Suppressor macrophage (primary cell): ENCODE measurements at regions not wholly inside any gene's neighbourhood (a gene's known extent, or its start where the extent isn't known, plus 50 kb on each side); places are given as distances from the start of the nearest gene placed in this dataset.

Source experiments
- DNase-seq, 4 experiments: peaks; one replicate each; pipeline ENCODE4 v3.0.0-alpha.2; 2020 to 2022

DNA sequence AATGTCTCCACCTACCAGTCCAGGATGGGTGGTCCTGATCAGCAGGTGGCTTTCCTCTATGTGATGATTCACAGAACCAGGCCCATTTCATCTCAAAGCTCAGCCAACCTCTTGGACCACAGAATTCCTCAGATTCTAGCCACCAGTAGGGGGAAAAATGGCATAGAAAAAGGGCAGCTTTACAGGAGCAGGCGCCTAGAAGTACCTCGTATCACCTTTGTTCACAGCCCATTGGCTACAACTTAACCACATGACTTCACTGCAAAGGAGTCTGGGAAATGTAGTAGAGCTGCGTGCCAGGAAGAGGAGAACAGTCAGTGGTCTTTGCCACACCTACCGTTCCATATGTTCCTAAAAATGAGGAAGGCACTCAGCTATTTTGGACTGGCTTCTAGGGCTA lies 62.8 kb upstream of the DTNA start:
- DNase-seq = no peak

DNA sequence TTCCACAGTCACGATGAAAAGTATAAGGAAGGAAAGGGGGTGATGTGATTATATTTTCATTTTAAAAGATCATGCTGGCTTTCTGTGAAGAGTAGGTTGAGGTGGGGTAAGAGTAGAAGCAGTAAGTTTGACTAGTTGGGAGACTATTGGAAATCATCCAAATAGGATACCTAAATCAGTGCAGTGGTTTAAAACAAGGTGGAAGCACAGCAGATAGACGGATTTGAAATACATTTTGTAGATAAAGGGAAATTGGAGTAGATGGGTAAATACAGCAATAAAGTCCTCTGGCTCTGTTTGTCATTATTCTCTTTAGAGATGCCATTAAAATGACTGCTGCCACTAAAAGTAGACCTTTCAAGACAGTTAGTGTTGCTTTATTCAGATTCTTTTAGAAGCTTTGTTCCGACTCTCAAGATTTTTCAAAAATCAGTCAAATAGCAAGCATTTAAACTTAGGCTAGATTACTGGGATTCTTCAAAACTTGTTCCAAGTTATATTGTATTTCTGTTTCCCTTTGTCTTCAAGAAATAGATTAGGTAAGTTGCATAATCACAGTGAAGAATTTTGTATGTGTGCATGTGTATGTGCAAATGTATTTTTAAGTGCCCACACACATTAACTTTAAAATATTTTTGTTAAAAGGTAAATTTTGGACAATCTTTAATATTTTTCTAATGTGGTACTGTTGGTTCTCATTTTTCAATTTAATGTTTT lies 61.7 kb upstream of the DTNA start:
- DNase-seq = no peak

DNA sequence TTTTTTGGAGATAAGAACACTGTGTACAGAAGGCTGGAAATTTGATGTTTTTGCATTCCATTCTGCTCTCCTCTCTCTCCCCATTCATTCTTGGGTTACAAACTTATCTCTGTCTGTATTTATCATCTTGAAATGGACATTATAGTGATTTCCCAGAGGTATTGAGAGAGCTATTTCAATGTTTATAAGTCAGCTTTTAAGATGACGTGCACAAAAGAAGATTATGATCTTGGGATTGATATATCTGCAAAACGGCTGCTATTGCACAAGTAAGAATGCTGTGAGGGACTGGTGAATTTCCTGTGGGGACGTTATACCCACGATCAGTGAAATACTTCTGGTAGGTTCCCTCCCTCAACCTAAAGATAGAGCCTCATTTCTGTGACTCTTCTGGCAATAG lies 61.0 kb upstream of the DTNA start:
- no peak for DNase-seq

DNA sequence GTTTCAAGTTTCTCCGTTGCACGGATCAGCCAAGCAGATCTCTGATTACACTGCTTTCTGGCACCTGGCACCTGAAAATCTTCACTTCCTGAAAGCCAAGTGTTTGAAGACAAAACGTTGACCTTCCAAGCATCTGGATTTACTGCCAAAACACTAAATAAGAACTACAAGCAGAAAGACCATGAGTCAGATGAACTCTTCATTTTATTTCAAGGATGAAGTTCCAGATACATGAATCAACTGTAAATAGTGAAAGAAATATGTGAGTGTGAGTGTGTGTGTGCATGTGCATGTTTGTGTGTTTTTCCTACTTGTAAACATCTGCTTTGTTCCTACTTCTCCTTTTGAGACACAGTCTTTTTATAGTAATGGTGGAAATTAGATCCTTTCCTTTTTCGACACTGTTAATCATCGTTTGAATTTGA lies 60.0 kb upstream of the DTNA start:
- DNase-seq = peak in 3 of 4 experiments; percentile 7 to 43 (median 32)

DNA sequence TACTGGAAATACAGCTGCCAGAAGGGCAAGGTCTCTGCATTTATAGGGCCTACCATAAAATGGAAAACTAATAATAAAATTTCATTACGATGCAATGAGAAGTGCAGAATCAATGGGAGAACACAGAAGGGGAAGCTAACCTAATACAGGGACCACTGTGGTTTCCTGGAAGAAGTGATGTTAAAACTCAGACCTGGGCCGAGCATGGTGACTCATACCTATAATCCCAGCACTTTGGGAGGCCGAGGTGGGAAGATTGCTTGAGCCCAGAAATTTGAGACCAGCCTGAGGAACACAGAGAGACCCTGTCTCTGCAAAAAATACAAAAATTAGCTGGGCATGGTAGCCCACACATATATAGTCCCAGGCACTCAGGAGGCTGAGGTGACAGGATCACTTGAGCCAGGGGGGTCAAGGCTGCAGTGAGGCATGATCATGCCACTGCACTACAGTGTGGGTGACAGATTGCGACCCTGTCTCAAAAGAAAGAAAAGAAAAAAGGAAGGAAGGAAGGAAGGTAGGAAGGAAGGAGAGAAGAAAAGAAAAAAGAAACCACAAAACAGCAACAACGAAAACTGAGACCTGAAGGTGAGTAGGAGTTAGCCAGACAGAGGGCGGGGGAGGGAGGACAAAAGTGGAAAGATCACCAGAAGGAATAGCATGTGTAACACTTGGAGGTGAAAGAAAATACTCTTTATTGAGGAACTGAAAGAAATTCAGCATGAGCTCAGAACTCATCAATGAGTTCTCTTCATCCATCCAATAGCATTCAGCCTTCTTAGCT lies 58.3 kb upstream of the DTNA start:
- no peak for DNase-seq

DNA sequence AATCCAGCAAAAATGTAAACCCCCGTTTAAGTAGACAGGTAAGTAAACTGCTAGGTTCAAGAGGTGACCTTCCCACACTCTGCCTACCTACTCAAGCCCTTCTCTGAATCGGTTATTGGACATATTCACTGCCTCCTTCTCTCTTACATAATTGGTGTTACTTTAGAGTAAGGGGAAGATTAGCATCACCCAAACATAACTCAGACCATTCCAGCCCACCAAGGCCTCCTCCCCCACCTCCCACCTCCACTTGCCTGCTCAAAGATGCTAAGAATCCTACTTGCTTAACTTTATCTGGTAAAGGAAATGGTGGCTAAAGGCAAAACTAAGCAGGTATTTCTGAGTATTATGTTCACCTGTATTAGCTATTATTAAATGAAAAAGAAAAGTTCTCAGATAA lies 55.0 kb upstream of the DTNA start:
- DNase-seq = no peak

DNA sequence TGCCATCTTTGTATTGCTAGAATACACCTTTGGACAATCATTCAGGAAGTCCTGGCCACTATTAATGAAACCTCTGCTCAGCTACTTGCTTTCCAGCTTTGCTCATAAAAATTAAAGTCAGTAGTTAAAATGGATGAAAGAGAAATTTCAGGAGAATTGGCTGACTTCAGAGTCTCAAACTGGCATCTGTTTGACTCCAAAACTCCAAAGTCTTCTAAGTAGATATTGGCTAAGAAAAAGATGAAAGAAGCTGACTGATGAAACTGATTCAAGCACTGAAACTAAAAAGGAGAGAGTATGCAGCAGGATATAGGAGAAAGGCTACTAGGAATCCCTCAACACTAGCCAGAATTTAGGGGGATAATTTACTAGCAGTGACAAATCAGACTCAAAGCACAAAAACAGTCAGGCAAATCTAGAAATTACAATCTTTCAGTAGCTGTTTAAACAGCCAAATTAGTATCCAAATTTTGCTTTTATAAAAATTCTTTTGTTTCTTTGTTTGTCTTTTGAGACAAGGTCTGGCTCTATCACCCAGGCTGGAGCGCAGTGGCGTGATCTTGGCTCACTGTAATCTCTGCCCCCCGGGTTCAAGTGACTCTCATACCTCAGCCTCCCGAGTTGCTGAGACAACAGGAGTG lies 52.1 kb upstream of the DTNA start:
- no peak for DNase-seq

DNA sequence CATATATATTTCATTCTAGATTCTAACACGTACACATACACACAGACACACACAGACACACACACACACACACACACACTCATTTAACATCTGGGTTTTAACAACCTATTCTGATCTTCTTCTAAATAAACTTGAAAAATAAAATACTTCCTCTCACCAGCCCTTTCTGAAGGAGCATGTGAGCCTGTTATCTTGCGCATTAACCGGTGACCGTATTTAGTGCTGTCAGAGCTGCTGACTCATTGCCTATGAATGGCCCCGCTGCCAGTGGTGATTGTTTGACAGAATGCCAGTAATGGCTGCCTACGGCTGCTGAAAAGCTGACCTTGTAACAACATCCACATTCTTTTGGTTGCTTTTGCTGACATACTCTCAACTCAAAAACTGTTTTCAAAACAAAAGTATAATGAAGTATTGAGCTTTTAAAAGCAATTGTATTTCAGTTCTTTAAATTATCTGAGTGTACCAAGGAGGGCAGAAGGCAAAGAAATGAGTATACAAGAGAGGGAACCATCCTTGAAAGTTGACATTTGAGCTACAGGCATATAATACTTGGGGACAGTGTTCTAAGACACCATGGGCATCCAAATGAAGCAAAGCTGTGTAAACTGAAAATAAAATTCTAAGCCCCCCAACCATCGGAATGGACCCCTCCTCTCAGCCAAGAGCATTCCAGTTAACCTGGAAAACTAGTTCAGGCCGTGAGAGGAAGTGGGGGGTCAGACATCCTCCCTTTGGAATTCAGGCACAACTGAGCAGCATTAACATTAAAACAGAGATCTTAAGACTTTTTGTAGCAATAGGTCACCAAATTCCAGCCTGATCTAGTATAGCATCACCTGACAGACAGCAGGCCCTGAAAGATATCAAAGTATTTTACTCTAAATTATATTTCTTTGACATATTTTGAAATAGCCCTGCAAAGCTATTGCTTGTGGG lies 50.2 kb upstream of the DTNA start:
- peak; percentile 93 to 97 (median 95) for DNase-seq
